ENCODE measurements at regions not wholly inside any gene's neighbourhood (a gene's known extent, or its start where the extent isn't known, plus 50 kb on each side); places are given as distances from the start of the nearest gene placed in this dataset.

DNA sequence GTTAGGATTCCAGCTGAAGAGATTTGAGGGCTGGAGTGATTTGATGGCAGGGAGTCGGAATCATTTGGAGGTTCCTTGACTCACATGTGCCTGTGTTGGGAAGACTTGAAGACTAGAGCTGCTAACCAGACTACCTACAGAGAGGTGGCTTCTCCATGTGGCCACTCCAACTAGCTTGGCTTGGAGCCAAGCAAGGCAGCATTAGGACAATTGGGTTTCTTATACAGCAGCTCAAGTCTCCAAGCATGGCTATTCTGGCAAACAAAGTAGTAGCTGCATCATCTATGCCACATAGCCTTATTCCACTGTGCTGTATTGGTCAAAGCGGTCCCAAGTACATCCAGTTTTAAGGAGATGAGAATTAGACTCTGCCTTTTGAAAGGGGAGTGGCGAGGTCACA lies 171.7 kb upstream of the SLC4A4 start:
- Histone ChIP-seq H3K27ac (no peak overlapping the region), H4K20me1 (ENCODE audit: insufficient read depth) (no peaks in the 10 kb centered on the region), H2AFZ (ENCODE audit: low read depth) (no peak overlapping the region), H3K79me2 (ENCODE audit: insufficient read depth, low read depth) (no peaks in the 10 kb centered on the region), H3K9ac (no peak overlapping the region), H3K4me2 (no peak overlapping the region), H3K4me3 (IDR thresholded peaks at IDR 0.05; ENCODE audit: insufficient read depth, low read depth, low read length) (no peak overlapping the region), H3K27me3 (ENCODE audit: insufficient read depth, low read depth) (no peaks in the 10 kb centered on the region), H3K4me1 (ENCODE audit: low read depth, poor library complexity, severe bottlenecking) (no peaks in the 10 kb centered on the region), H3K36me3 (ENCODE audit: insufficient read depth) (no peaks in the 10 kb centered on the region)
- TF ChIP-seq, protein P1, sequence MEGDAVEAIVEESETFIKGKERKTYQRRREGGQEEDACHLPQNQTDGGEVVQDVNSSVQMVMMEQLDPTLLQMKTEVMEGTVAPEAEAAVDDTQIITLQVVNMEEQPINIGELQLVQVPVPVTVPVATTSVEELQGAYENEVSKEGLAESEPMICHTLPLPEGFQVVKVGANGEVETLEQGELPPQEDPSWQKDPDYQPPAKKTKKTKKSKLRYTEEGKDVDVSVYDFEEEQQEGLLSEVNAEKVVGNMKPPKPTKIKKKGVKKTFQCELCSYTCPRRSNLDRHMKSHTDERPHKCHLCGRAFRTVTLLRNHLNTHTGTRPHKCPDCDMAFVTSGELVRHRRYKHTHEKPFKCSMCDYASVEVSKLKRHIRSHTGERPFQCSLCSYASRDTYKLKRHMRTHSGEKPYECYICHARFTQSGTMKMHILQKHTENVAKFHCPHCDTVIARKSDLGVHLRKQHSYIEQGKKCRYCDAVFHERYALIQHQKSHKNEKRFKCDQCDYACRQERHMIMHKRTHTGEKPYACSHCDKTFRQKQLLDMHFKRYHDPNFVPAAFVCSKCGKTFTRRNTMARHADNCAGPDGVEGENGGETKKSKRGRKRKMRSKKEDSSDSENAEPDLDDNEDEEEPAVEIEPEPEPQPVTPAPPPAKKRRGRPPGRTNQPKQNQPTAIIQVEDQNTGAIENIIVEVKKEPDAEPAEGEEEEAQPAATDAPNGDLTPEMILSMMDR (conservative IDR thresholded peaks at IDR 0.05; ENCODE audit: low read depth, low read length), result no peak

DNA sequence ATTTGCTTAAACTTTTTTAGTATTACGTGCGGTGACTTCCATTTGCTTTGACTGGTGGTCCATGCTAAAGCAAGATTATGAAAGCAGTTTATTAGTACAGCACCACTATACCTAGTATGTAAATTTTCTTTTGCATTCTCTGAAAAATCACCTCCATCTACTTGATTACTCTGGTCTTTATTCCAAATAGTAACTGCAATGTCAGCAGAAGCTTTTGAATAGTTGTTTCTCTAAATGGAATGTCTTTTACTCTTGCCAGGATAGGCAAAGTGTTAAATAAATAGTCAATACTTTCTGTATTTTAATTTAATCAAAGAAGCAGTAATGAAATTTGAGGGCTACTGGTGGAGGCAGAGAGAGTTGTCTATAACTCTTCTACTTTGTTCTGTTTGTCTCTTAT lies 167.2 kb upstream of the SLC4A4 start:
- no peak overlapping the region for H3K9ac ChIP-seq
- no peaks in the 10 kb centered on the region for H3K36me3 ChIP-seq (ENCODE audit: insufficient read depth)
- no peaks in the 10 kb centered on the region for H4K20me1 ChIP-seq (ENCODE audit: insufficient read depth)
- H3K4me1 ChIP-seq (ENCODE audit: low read depth, poor library complexity, severe bottlenecking), result no peaks in the 10 kb centered on the region
- H3K27me3 ChIP-seq (ENCODE audit: insufficient read depth, low read depth), result no peaks in the 10 kb centered on the region
- H3K4me3 ChIP-seq (IDR thresholded peaks at IDR 0.05; ENCODE audit: insufficient read depth, low read depth, low read length), result no peak overlapping the region
- H3K79me2 ChIP-seq (ENCODE audit: insufficient read depth, low read depth), result no peaks in the 10 kb centered on the region
- no peak overlapping the region for H3K27ac ChIP-seq
- H3K4me2 ChIP-seq, result no peak overlapping the region
- no peak overlapping the region for H2AFZ ChIP-seq (ENCODE audit: low read depth)
- TF ChIP-seq, protein P1 (conservative IDR thresholded peaks at IDR 0.05; ENCODE audit: low read depth, low read length), result no peak

DNA sequence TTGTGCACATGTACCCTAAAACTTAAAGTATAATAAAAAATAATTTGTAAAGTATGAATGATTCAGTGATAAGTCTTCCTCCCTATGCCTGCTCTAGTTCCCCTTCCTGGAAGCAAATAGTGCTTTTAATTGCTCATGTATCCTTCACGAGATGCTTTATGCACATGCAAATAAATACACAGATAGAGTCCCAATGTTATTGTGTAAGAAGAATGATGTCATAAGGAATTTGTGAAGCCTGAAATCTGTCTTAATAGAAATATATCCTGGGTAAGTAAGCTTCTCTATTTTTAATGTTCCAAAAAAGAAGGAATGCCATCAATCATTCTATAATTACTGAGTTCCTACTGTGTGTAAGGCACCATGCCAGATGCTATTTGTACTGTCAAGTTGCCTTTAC lies 157.5 kb upstream of the SLC4A4 start:
- Histone ChIP-seq H3K4me3 (IDR thresholded peaks at IDR 0.05; ENCODE audit: insufficient read depth, low read depth, low read length) (no peak overlapping the region), H3K36me3 (ENCODE audit: insufficient read depth) (no peaks in the 10 kb centered on the region), H3K9ac (no peak overlapping the region), H3K4me2 (no peak overlapping the region), H3K4me1 (ENCODE audit: low read depth, poor library complexity, severe bottlenecking) (peaks cover 10% of the 10 kb centered on the region), H3K27ac (no peak overlapping the region), H3K27me3 (ENCODE audit: insufficient read depth, low read depth) (peaks cover 8% of the 10 kb centered on the region; the same call in 1 of the 2 replicates), H3K79me2 (ENCODE audit: insufficient read depth, low read depth) (no peaks in the 10 kb centered on the region), H2AFZ (ENCODE audit: low read depth) (no peak overlapping the region), H4K20me1 (ENCODE audit: insufficient read depth) (no peaks in the 10 kb centered on the region)
- TF ChIP-seq, protein P1 (conservative IDR thresholded peaks at IDR 0.05; ENCODE audit: low read depth, low read length), result no peak

DNA sequence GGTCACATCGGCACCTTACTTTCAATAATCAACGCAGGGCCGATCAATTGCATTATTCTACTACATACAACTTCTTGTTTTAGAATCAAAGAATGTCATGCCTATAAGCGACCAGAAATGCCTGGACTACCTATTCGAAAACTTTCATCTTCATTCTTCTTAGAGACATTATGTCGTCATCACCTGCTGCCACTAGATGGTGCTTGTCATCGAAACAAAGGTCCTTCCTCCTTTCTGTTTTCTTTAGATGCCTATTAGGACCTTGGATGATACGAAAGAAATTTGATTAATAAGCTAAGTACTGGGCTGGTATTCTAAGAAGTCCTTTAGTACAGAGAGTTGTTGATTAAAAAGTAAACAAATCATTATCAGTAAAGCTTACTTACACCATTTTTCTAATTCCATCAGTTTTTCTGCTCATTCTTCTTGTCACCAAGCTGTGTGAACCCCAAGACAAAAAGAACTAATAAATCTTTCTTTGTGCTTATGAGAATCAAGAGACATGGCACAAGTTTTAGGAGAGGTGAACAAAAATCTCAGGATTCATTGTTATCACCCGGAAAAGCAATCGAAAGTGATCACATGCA lies 154.5 kb upstream of the SLC4A4 start:
- Histone ChIP-seq H2AFZ (ENCODE audit: low read depth) (peak overlapping the region; percentile 11; the same call in 1 of the 2 replicates), H3K27ac (no peak overlapping the region), H3K4me2 (peak overlapping the region; percentile 11; the same call in 1 of the 2 replicates), H3K27me3 (ENCODE audit: insufficient read depth, low read depth) (peaks cover 8% of the 10 kb centered on the region; the same call in 1 of the 2 replicates), H3K9ac (no peak overlapping the region), H3K4me3 (IDR thresholded peaks at IDR 0.05; ENCODE audit: insufficient read depth, low read depth, low read length) (no peak overlapping the region), H3K36me3 (ENCODE audit: insufficient read depth) (no peaks in the 10 kb centered on the region), H3K4me1 (ENCODE audit: low read depth, poor library complexity, severe bottlenecking) (peaks cover 10% of the 10 kb centered on the region), H4K20me1 (ENCODE audit: insufficient read depth) (no peaks in the 10 kb centered on the region), H3K79me2 (ENCODE audit: insufficient read depth, low read depth) (no peaks in the 10 kb centered on the region)
- TF ChIP-seq, protein P1 (conservative IDR thresholded peaks at IDR 0.05; ENCODE audit: low read depth, low read length), result peak; percentile 84
